IMR-90 (cell line): ENCODE measurements at regions not wholly inside any gene's neighbourhood (a gene's known extent, or its start where the extent isn't known, plus 50 kb on each side); places are given as distances from the start of the nearest gene placed in this dataset.

Source experiments
- CEBPB ChIP-seq: IDR thresholded peaks from 2 replicates; pipeline ENCODE4 v1.6.1; 2012; ENCODE audit warnings: low read depth, low read length, improper control_type of control experiment
- FOS ChIP-seq: fragments of 150-350 bp; IDR thresholded peaks from 2 replicates; pipeline ENCODE4 v1.6.1; 2016; ENCODE audit warnings: low read depth, low read length
- MAZ ChIP-seq: IDR thresholded peaks from 2 replicates; pipeline ENCODE4 v1.6.1; 2012; ENCODE audit warnings: low read depth, mild to moderate bottlenecking, low read length, improper control_type of control experiment, moderate library complexity, borderline replicate concordance
- MXI1 ChIP-seq: IDR thresholded peaks from 2 replicates; pipeline ENCODE4 v1.6.1; 2012; ENCODE audit warnings: low read depth, mild to moderate bottlenecking, low read length, moderate library complexity, borderline replicate concordance
- POLR2A ChIP-seq: IDR thresholded peaks from 2 replicates; pipeline ENCODE4 v1.6.1; 2012; ENCODE audit warnings: mild to moderate bottlenecking, low read depth, low read length
- RAD21 ChIP-seq: IDR thresholded peaks from 2 replicates; pipeline ENCODE4 v1.6.1; 2012; ENCODE audit warnings: low read length, improper control_type of control experiment
- RFX5 ChIP-seq: IDR thresholded peaks from 2 replicates; pipeline ENCODE4 v1.8.0; 2012; ENCODE audit warnings: low read depth, mild to moderate bottlenecking, low read length, moderate library complexity
- TF ChIP-seq, protein P1 (sequence below): conservative IDR thresholded peaks from 2 replicates; pipeline ENCODE4 v1.5.1; 2012; ENCODE audit warnings: mild to moderate bottlenecking, low read depth, low read length, improper control_type of control experiment
- TF ChIP-seq, protein P2 (sequence below): fragments of 150-350 bp; IDR thresholded peaks from 2 replicates; pipeline ENCODE4 v1.6.1; 2017; ENCODE audit warnings: mild to moderate bottlenecking, antibody characterized with exemption, low read length, low read depth

DNA sequence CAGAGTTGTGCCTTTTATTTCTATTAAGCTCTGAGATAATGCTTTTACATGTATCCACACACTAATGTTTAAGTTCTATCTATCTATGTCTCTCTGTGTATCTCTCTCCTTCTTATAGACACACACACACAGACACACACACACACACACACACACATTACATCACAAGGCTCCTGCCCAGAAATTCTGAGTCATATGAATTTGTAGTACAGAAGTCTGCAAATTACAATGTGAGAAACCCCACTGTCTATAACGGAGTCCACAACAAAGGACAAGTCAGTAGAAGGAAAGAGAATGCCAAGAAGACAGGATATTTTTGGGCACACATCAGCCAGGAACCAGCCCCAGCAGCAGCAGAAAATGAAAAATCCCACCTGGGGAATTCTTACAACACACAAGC lies 142.4 kb downstream of the EN1 start:
- TF ChIP-seq, protein P1, sequence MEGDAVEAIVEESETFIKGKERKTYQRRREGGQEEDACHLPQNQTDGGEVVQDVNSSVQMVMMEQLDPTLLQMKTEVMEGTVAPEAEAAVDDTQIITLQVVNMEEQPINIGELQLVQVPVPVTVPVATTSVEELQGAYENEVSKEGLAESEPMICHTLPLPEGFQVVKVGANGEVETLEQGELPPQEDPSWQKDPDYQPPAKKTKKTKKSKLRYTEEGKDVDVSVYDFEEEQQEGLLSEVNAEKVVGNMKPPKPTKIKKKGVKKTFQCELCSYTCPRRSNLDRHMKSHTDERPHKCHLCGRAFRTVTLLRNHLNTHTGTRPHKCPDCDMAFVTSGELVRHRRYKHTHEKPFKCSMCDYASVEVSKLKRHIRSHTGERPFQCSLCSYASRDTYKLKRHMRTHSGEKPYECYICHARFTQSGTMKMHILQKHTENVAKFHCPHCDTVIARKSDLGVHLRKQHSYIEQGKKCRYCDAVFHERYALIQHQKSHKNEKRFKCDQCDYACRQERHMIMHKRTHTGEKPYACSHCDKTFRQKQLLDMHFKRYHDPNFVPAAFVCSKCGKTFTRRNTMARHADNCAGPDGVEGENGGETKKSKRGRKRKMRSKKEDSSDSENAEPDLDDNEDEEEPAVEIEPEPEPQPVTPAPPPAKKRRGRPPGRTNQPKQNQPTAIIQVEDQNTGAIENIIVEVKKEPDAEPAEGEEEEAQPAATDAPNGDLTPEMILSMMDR = no peak
- TF ChIP-seq POLR2A = no peak
- TF ChIP-seq RFX5 = no peak
- TF ChIP-seq, protein P2, sequence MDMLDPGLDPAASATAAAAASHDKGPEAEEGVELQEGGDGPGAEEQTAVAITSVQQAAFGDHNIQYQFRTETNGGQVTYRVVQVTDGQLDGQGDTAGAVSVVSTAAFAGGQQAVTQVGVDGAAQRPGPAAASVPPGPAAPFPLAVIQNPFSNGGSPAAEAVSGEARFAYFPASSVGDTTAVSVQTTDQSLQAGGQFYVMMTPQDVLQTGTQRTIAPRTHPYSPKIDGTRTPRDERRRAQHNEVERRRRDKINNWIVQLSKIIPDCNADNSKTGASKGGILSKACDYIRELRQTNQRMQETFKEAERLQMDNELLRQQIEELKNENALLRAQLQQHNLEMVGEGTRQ = no peak
- TF ChIP-seq MAZ = no peak
- no peak for TF ChIP-seq RAD21
- TF ChIP-seq FOS = no peak
- TF ChIP-seq CEBPB = no peak
- TF ChIP-seq MXI1 = no peak
